HG03108 (cell line): ENCODE measurements at regions not wholly inside any gene's neighbourhood (a gene's known extent, or its start where the extent isn't known, plus 50 kb on each side); places are given as distances from the start of the nearest gene placed in this dataset.

Experiments used
- ATAC-seq: cut with Tn5 transposase; IDR thresholded peaks from one replicate; pipeline ENCODE4 v1.9.1; 2021; ENCODE audit warnings: moderate library complexity; ENCODE audit not compliant: unreplicated experiment

DNA sequence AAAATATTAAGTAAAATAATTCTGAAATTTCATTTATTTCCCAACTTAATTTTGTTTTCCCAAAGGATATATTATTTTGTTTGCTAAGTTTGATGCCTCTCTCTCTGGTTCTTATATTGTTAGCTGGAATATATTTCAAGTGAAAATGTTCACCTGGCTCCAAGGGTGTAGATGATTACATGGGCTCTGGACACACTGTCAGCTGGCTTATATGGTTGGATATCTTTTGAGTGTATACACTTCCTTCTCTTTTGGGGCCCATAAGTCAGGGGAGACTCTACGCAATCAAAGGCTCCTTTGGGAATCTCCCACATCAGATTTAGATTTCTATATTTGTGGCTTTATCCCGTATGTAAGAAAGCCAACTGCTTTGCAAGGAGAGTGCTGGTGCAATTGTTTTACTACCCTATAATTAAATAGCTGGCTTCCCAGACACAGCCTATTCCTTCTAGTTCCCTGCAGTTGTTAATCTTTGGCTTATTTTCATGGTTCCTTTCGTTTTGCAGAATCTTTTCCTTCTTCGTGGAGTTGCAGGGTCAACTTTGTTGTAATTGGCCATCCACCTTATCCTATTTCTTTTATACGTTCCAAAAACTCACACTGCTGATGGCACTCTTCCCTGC lies 225.7 kb downstream of the DPH6 start:
- ATAC-seq, result no peak

DNA sequence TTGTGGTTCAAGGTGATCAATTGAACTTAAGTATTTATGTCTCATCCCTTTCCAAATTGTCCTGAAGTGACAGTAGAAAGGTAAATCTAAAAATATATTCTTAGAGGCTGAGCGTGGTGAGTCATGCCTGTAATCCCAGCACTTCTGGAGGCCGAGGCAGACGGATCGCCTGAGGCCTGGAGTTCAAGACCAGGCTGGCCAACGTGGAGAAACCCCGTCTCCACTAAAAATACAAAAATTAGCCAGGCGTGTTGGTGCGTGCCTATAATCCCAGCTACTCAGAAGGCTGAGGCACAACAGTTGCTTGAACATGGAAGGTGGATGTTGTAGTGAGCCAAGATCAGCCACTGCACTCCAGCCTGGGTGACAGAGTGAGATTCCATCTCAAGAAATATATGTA lies 226.6 kb downstream of the DPH6 start:
- ATAC-seq, result no peak

DNA sequence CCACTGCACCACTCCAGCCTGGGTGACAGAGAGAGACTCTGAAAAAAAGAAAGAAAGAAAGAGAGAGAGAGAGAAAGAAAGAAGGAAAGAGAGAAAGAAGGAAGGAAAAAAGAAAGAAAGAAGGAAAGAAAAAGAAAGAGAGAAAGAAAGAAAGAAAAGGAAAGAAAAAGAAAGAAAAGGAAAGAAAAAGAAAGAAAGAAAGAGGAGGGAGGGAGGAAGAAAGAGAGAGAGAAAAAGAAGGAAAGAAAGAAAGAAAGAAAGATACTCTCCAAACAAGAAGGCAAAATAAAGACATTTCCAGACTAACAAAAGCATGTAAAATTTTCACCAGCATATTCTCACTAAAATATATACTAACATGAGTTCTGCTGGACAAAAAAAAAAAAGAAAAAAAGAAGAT lies 228.7 kb downstream of the DPH6 start:
- no peak for ATAC-seq

GRCh38 chr15:35312344-35312743 lies 227.2 kb upstream of the NANOGP8 start:
- ATAC-seq, result no peak

DNA sequence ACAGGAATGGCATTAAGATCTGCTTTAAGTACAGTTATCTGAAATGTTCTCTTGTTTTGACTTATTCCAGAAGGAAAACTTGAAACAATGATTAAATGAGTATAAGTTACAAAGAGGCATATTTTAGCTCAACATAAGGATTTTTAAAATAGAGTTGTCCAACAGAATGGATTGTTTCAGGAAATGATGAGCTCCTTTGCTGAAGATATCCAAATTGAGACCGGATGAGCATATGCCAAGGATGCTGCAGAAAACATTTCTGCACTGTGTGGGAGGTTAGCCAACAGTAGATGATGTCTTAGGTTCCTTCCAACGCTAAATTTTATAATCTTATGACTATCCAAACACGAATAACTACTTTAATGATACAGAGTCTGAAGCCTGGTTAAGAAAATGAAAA lies 226.5 kb upstream of the NANOGP8 start:
- no peak for ATAC-seq

DNA sequence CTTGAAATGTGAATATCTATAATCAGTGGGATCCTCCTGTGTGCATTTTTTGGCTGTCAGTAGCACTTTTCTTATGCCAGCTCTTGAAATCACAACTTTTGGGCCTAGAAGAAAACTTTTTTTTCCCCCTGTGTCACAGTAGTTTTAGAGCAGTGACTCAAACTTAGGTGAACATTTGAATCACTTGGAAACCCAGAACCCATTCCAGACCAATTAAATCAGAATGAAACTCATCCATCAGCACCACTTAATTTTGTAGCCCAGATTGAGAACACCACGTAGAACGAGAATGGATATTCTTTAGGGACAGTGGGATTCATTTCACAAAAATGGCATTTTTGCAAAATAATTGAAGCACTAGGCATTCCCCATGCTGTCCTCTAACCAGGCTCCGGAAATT lies 224.8 kb upstream of the NANOGP8 start:
- ATAC-seq, result no peak

DNA sequence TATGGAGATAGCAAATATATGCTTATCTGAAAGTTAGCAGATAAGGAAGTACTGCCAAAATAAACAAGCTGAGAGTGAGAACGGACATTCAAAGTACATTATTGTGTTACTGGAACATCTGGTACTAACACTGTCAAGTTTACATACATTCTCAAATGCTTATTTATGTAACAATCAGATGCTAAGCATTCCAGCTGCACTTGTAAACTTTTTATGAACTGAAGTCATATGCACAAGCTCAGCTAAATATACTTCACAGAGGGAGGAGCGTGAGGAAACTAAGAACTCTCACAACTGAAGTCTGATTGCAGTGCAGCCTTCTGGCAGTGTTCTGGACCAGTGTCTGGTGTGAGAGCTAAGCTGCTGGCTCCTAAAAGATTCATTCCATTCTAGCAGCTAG lies 223.7 kb upstream of the NANOGP8 start:
- ATAC-seq, result no peak

DNA sequence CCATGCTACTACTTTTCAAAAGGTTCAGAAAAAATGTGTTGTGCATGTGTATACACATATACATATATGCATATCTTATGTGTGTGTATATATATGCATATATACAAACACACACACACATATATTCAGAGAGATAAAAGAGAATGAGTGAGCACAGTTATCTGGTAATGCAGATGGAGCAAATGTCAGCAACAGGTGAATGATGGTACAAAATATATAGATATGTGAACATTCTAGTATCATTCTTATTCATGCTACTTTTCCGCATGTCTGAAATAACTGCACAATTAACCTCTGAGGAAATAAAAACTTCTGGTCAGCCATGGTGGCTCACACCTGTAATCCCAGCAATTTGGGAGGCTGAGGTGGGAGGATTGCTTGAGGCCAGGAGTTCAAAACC lies 222.6 kb upstream of the NANOGP8 start:
- ATAC-seq, result no peak

DNA sequence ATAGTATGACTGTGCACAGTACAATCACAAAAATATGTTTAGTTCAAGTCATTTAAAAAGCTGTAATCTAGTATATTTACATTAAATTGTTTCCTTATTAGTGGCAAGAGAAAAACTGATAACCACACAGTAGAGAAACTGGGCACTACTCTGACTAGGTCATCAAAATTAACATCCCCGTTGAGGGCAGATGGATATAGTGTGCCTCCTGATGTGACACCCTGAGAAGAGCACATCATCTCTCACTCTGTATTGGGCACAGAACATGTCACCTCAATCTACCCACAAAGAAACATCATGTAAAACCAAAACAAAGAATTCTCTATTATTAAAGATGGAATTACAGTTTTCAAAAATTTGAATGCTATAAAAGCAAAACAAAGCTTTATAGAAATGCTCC lies 221.9 kb upstream of the NANOGP8 start:
- no peak for ATAC-seq

- no peak for ATAC-seq
Observed at GRCh38 chr15:35306361-35306981, 221.4 kb upstream of the NANOGP8 start.

GRCh38 chr15:35305946-35306345 lies 220.9 kb upstream of the NANOGP8 start:
- no peak for ATAC-seq

GRCh38 chr15:35305031-35305550 lies 220.0 kb upstream of the NANOGP8 start:
- no peak for ATAC-seq

GRCh38 chr15:35304389-35304788 lies 219.3 kb upstream of the NANOGP8 start:
- no peak for ATAC-seq

- no peak for ATAC-seq
Observed at GRCh38 chr15:35302334-35302733, 217.2 kb upstream of the NANOGP8 start.

- ATAC-seq, result no peak
Observed at GRCh38 chr15:35301088-35301487, 216.0 kb upstream of the NANOGP8 start.

DNA sequence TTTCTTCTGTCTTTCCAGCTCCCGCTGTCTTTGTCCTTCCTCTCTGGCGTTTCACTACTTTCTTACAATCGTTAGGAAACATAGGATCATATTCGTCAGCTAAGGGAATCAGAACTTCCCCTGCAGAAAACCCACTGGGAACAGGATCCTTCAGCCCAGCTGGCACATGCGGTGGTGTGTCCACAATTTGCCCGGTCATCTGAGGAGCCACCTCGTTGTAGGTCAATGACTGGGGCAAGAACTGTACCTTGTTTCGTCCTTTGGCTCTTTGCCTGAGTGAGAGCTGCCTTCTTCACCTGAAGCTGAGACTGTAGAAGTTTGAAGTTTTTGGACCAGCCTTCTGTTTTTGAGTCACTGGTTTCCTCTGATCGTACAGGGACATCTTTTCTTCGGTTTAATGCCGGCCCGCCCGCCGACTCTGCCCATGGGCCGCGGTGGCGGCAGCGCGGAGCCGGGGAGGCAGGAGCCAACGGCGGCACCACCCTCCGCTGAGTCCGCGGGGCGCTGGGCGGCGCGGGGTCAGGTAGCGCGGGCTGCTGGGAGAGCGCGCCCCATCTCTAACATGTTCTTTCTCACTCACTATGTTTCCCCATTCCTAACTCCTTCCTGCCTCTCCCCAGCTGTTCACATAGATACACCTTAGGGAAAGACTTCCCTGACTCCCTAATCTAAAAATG lies 214.1 kb upstream of the NANOGP8 start:
- no peak for ATAC-seq

- no peak for ATAC-seq
Observed at GRCh38 chr15:35298509-35298908, 213.4 kb upstream of the NANOGP8 start.

GRCh38 chr15:35293353-35294130 lies 208.4 kb upstream of the NANOGP8 start:
- no peak for ATAC-seq

DNA sequence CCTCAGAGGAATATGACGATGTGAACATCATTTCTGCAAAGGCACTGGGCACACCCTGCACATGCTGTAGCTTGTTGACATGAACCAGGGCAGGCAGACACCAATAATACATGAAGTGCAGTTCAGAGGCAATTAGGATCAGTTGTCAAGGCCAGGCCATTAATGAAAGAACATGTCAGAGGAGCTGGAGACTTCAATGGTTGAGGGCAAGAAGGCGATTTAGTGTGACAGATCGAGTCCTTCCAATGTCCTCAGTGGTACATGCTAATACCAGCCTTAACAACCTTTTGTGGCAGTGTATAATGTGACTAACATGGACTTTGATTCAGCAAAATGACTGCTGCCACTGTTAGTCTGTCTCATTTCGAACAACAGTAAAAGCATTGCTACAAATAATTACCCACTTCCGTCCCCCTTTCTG lies 205.2 kb upstream of the NANOGP8 start:
- ATAC-seq, result no peak

- ATAC-seq, result no peak
Observed at GRCh38 chr15:35289024-35289617, 204.0 kb upstream of the NANOGP8 start.

- no peak for ATAC-seq
Observed at GRCh38 chr15:35288580-35288979, 203.5 kb upstream of the NANOGP8 start.
